ENCODE measurements at regions not wholly inside any gene's neighbourhood (a gene's known extent, or its start where the extent isn't known, plus 50 kb on each side); places are given as distances from the start of the nearest gene placed in this dataset.

DNA sequence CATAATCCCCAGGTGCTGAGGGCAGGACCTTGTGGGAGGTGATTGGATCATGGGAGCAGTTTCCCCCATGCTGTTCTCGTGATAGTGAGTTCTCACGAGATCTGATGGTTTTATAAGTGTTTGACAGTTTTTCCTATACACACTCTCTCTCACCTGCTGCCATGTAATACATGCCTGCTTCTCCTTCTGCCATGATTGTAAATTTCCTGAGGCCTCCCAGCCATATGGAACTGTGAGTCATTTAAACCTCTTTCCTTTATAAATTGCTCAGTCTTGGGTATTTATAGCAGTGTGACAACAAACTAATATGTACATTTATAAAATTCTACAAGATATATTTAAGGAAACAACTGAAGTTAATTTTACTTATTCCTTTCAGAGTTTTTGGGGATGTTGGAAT lies 170.8 kb upstream of the BET1 start:
- no CpG with 5 or more reads among the region's 2 CpGs for WGBS (ENCODE audit: extremely low coverage, insufficient coverage, low lambda C conversion rate)
- no peak overlapping the region for H4K5ac ChIP-seq (ENCODE audit: low read length)

GRCh38 chr7:94176694-94177200 lies 172.6 kb upstream of the BET1 start:
- H3K4me2 ChIP-seq (ENCODE audit: low read length) = no peak overlapping the region
- DNase-seq = no peak
- H3K4me3 ChIP-seq (ENCODE audit: low read length) = no peak overlapping the region
- no peak overlapping the region for H2BK120ac ChIP-seq (ENCODE audit: low read depth, low read length)
- H2BK15ac ChIP-seq (replicated peaks; ENCODE audit: low read depth) = no peak overlapping the region
- no peak overlapping the region for H4K5ac ChIP-seq (ENCODE audit: low read length)
- H3K79me2 ChIP-seq (ENCODE audit: control insufficient read depth, insufficient read depth, low read length) = no peaks in the 10 kb centered on the region
- no peak overlapping the region for H3K9ac ChIP-seq (ENCODE audit: low read length)
- no peaks in the 10 kb centered on the region for H3K79me1 ChIP-seq (ENCODE audit: low read length)
- no CpG with 5 or more reads among the region's 4 CpGs for WGBS (ENCODE audit: extremely low coverage, insufficient coverage, low lambda C conversion rate)
- H3K4ac ChIP-seq (ENCODE audit: low read depth, low read length) = no peak overlapping the region
- no peak overlapping the region for H3K56ac ChIP-seq (ENCODE audit: low read length)
- no peak overlapping the region for H3K18ac ChIP-seq (ENCODE audit: low read length)
- H3K27ac ChIP-seq (ENCODE audit: low read depth, low read length) = no peak overlapping the region
- no peak overlapping the region for H2AK5ac ChIP-seq (ENCODE audit: low read length)
- no peak overlapping the region for H3K23ac ChIP-seq (ENCODE audit: low read length)
- no peaks in the 10 kb centered on the region for H3K36me3 ChIP-seq (ENCODE audit: control insufficient read depth, insufficient read depth, low read length)
- no peak overlapping the region for H2BK5ac ChIP-seq (ENCODE audit: low read length)
- H4K8ac ChIP-seq (ENCODE audit: low read depth, low read length) = no peak overlapping the region
- no peaks in the 10 kb centered on the region for H3K27me3 ChIP-seq (ENCODE audit: insufficient read depth, low read length, poor library complexity)
- H3K4me1 ChIP-seq (ENCODE audit: control insufficient read depth, low read depth, low read length) = no peaks in the 10 kb centered on the region

More for the DNA sequence above, 170.8 kb upstream of the BET1 start:
- H3K4me2 ChIP-seq (ENCODE audit: low read length) = no peak overlapping the region
- no peak overlapping the region for H3K27ac ChIP-seq (ENCODE audit: low read depth, low read length)
- H2BK120ac ChIP-seq (ENCODE audit: low read depth, low read length) = no peak overlapping the region
- H3K27me3 ChIP-seq (ENCODE audit: insufficient read depth, low read length, poor library complexity) = no peaks in the 10 kb centered on the region
- DNase-seq = no peak
- H2AK5ac ChIP-seq (ENCODE audit: low read length) = no peak overlapping the region
- H4K8ac ChIP-seq (ENCODE audit: low read depth, low read length) = no peak overlapping the region
- no peaks in the 10 kb centered on the region for H3K79me1 ChIP-seq (ENCODE audit: low read length)
- H2BK5ac ChIP-seq (ENCODE audit: low read length) = no peak overlapping the region
- no peak overlapping the region for H3K4me3 ChIP-seq (ENCODE audit: low read length)
- H3K4me1 ChIP-seq (ENCODE audit: control insufficient read depth, low read depth, low read length) = no peaks in the 10 kb centered on the region
- H3K9ac ChIP-seq (ENCODE audit: low read length) = no peak overlapping the region
- no peaks in the 10 kb centered on the region for H3K36me3 ChIP-seq (ENCODE audit: control insufficient read depth, insufficient read depth, low read length)
- H2BK15ac ChIP-seq (replicated peaks; ENCODE audit: low read depth) = no peak overlapping the region
- H3K79me2 ChIP-seq (ENCODE audit: control insufficient read depth, insufficient read depth, low read length) = no peaks in the 10 kb centered on the region
- no peak overlapping the region for H3K18ac ChIP-seq (ENCODE audit: low read length)
- no peak overlapping the region for H3K56ac ChIP-seq (ENCODE audit: low read length)
- H3K23ac ChIP-seq (ENCODE audit: low read length) = no peak overlapping the region
- H3K4ac ChIP-seq (ENCODE audit: low read depth, low read length) = no peak overlapping the region

GRCh38 chr7:94177441-94177840 lies 173.3 kb upstream of the BET1 start:
- no peak overlapping the region for H2BK120ac ChIP-seq (ENCODE audit: low read depth, low read length)
- no peak overlapping the region for H2BK5ac ChIP-seq (ENCODE audit: low read length)
- no peak overlapping the region for H3K4ac ChIP-seq (ENCODE audit: low read depth, low read length)
- H3K36me3 ChIP-seq (ENCODE audit: control insufficient read depth, insufficient read depth, low read length) = no peaks in the 10 kb centered on the region
- H4K8ac ChIP-seq (ENCODE audit: low read depth, low read length) = no peak overlapping the region
- no peaks in the 10 kb centered on the region for H3K27me3 ChIP-seq (ENCODE audit: insufficient read depth, low read length, poor library complexity)
- H3K79me2 ChIP-seq (ENCODE audit: control insufficient read depth, insufficient read depth, low read length) = no peaks in the 10 kb centered on the region
- H3K4me2 ChIP-seq (ENCODE audit: low read length) = no peak overlapping the region
- no peak overlapping the region for H3K18ac ChIP-seq (ENCODE audit: low read length)
- no peak overlapping the region for H3K4me3 ChIP-seq (ENCODE audit: low read length)
- no peak overlapping the region for H3K56ac ChIP-seq (ENCODE audit: low read length)
- no peak overlapping the region for H3K9ac ChIP-seq (ENCODE audit: low read length)
- no peak overlapping the region for H2BK15ac ChIP-seq (replicated peaks; ENCODE audit: low read depth)
- WGBS (ENCODE audit: extremely low coverage, insufficient coverage, low lambda C conversion rate) = no CpG with 5 or more reads among the region's 3 CpGs
- H3K4me1 ChIP-seq (ENCODE audit: control insufficient read depth, low read depth, low read length) = no peaks in the 10 kb centered on the region
- no peak overlapping the region for H3K27ac ChIP-seq (ENCODE audit: low read depth, low read length)
- no peak overlapping the region for H4K5ac ChIP-seq (ENCODE audit: low read length)
- H3K79me1 ChIP-seq (ENCODE audit: low read length) = no peaks in the 10 kb centered on the region
- no peak overlapping the region for H2AK5ac ChIP-seq (ENCODE audit: low read length)
- no peak for DNase-seq
- no peak overlapping the region for H3K23ac ChIP-seq (ENCODE audit: low read length)

DNA sequence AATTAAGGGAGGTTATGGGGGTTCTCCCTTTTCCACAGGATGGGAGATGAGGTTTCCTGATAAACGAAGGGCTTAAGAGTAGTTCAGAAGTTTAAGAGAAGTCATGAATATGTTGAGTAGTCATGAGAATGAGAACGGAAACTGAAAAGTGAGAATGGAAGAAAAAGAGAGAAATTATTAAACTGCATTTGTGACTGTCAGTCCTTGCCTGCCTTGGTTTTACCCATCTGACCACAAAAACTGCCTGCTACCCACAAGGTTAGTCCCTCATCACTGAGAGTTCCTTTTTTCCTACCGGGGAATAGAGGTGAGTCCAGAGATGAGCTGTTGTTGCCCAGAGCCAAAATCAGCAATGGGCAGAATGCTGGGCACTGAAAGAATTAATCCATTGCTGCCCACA lies 174.1 kb upstream of the BET1 start:
- Histone ChIP-seq H3K4me3 (ENCODE audit: low read length) (no peak overlapping the region), H2BK120ac (ENCODE audit: low read depth, low read length) (no peak overlapping the region), H3K27me3 (ENCODE audit: insufficient read depth, low read length, poor library complexity) (no peaks in the 10 kb centered on the region), H3K79me1 (ENCODE audit: low read length) (no peaks in the 10 kb centered on the region), H3K4ac (ENCODE audit: low read depth, low read length) (no peak overlapping the region), H4K8ac (ENCODE audit: low read depth, low read length) (no peak overlapping the region), H2AK5ac (ENCODE audit: low read length) (no peak overlapping the region), H3K36me3 (ENCODE audit: control insufficient read depth, insufficient read depth, low read length) (no peaks in the 10 kb centered on the region), H2BK5ac (ENCODE audit: low read length) (no peak overlapping the region), H3K27ac (ENCODE audit: low read depth, low read length) (no peak overlapping the region), H3K4me1 (ENCODE audit: control insufficient read depth, low read depth, low read length) (no peaks in the 10 kb centered on the region), H3K56ac (ENCODE audit: low read length) (no peak overlapping the region), H3K79me2 (ENCODE audit: control insufficient read depth, insufficient read depth, low read length) (no peaks in the 10 kb centered on the region), H3K9ac (ENCODE audit: low read length) (no peak overlapping the region), H3K23ac (ENCODE audit: low read length) (no peak overlapping the region), H3K18ac (ENCODE audit: low read length) (no peak overlapping the region), H2BK15ac (replicated peaks; ENCODE audit: low read depth) (no peak overlapping the region), H3K4me2 (ENCODE audit: low read length) (no peak overlapping the region), H4K5ac (ENCODE audit: low read length) (no peak overlapping the region)
- no CpG with 5 or more reads among the region's 3 CpGs for WGBS (ENCODE audit: extremely low coverage, insufficient coverage, low lambda C conversion rate)
- DNase-seq = no peak

- H3K23ac ChIP-seq (ENCODE audit: low read length) = no peak overlapping the region
- no peak overlapping the region for H3K56ac ChIP-seq (ENCODE audit: low read length)
- H3K36me3 ChIP-seq (ENCODE audit: control insufficient read depth, insufficient read depth, low read length) = no peaks in the 10 kb centered on the region
- no peak overlapping the region for H3K18ac ChIP-seq (ENCODE audit: low read length)
- H2BK120ac ChIP-seq (ENCODE audit: low read depth, low read length) = no peak overlapping the region
- no peaks in the 10 kb centered on the region for H3K79me1 ChIP-seq (ENCODE audit: low read length)
- H2BK5ac ChIP-seq (ENCODE audit: low read length) = no peak overlapping the region
- H2BK15ac ChIP-seq (replicated peaks; ENCODE audit: low read depth) = no peak overlapping the region
- no peak overlapping the region for H3K4ac ChIP-seq (ENCODE audit: low read depth, low read length)
- H3K4me3 ChIP-seq (ENCODE audit: low read length) = no peak overlapping the region
- DNase-seq = no peak
- H3K4me2 ChIP-seq (ENCODE audit: low read length) = no peak overlapping the region
- H3K27me3 ChIP-seq (ENCODE audit: insufficient read depth, low read length, poor library complexity) = no peaks in the 10 kb centered on the region
- no peak overlapping the region for H3K9ac ChIP-seq (ENCODE audit: low read length)
- no peak overlapping the region for H4K5ac ChIP-seq (ENCODE audit: low read length)
- no CpG with 5 or more reads among the region's 1 CpG for WGBS (ENCODE audit: extremely low coverage, insufficient coverage, low lambda C conversion rate)
- H3K27ac ChIP-seq (ENCODE audit: low read depth, low read length) = no peak overlapping the region
- H4K8ac ChIP-seq (ENCODE audit: low read depth, low read length) = no peak overlapping the region
- H3K79me2 ChIP-seq (ENCODE audit: control insufficient read depth, insufficient read depth, low read length) = no peaks in the 10 kb centered on the region
- H3K4me1 ChIP-seq (ENCODE audit: control insufficient read depth, low read depth, low read length) = no peaks in the 10 kb centered on the region
- H2AK5ac ChIP-seq (ENCODE audit: low read length) = no peak overlapping the region
These were observed 175.3 kb upstream of the BET1 start for GRCh38 chr7:94179466-94179865.

- H3K4me2 ChIP-seq (ENCODE audit: low read length) = no peak overlapping the region
- H3K27me3 ChIP-seq (ENCODE audit: insufficient read depth, low read length, poor library complexity) = no peaks in the 10 kb centered on the region
- H2AK5ac ChIP-seq (ENCODE audit: low read length) = no peak overlapping the region
- no peaks in the 10 kb centered on the region for H3K79me2 ChIP-seq (ENCODE audit: control insufficient read depth, insufficient read depth, low read length)
- no peak overlapping the region for H2BK15ac ChIP-seq (replicated peaks; ENCODE audit: low read depth)
- no peak overlapping the region for H4K5ac ChIP-seq (ENCODE audit: low read length)
- no peaks in the 10 kb centered on the region for H3K79me1 ChIP-seq (ENCODE audit: low read length)
- no peak overlapping the region for H3K4me3 ChIP-seq (ENCODE audit: low read length)
- no peak overlapping the region for H3K23ac ChIP-seq (ENCODE audit: low read length)
- H3K9ac ChIP-seq (ENCODE audit: low read length) = no peak overlapping the region
- no peak overlapping the region for H3K4ac ChIP-seq (ENCODE audit: low read depth, low read length)
- H2BK120ac ChIP-seq (ENCODE audit: low read depth, low read length) = no peak overlapping the region
- H3K18ac ChIP-seq (ENCODE audit: low read length) = no peak overlapping the region
- H4K8ac ChIP-seq (ENCODE audit: low read depth, low read length) = no peak overlapping the region
- peak; percentile 5 for DNase-seq
- WGBS (ENCODE audit: extremely low coverage, insufficient coverage, low lambda C conversion rate) = no CpG with 5 or more reads among the region's 1 CpG
- H3K4me1 ChIP-seq (ENCODE audit: control insufficient read depth, low read depth, low read length) = no peaks in the 10 kb centered on the region
- H3K56ac ChIP-seq (ENCODE audit: low read length) = no peak overlapping the region
- H3K27ac ChIP-seq (ENCODE audit: low read depth, low read length) = no peak overlapping the region
- H2BK5ac ChIP-seq (ENCODE audit: low read length) = no peak overlapping the region
- H3K36me3 ChIP-seq (ENCODE audit: control insufficient read depth, insufficient read depth, low read length) = no peaks in the 10 kb centered on the region
These were observed 177.9 kb upstream of the BET1 start for GRCh38 chr7:94182066-94182465.
